ENCODE measurements at regions not wholly inside any gene's neighbourhood (a gene's known extent, or its start where the extent isn't known, plus 50 kb on each side); places are given as distances from the start of the nearest gene placed in this dataset.
A peak's percentile ranks its signal among the peaks of the same experiment; 100 is the strongest.

DNA sequence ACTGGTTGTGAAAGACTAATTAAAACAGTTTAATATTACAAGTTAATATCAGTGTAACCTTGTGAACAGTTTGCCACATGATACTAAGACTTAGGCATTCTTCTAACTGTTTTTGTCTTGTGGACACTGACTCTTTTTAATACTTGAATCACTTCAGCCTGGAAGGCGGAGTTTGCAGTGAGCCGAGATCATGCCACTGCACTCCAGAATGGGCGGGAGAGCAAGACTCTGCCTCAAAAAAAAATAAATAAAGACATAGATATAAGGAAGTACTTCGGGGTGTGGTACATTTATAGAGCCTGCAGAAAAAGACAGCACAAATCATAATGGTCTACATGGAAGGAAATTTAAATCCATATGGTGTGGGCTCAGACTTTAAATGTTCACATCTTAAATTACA, 300.4 kb upstream of the NETO1 start:
- Histone ChIP-seq H3K27ac (ENCODE audit: low read depth, low read length) (no peak overlapping the region), H3K27me3 (ENCODE audit: control insufficient read depth, insufficient read depth, low read length) (no peaks in the 10 kb centered on the region), H3K9me3 (ENCODE audit: control insufficient read depth, insufficient read depth, low read length) (peaks cover 3% of the 10 kb centered on the region), H3K36me3 (ENCODE audit: control insufficient read depth, insufficient read depth, low read length) (no peaks in the 10 kb centered on the region), H3K4me3 (ENCODE audit: low read depth, low read length) (no peak overlapping the region), H3K4me1 (ENCODE audit: control insufficient read depth, insufficient read depth, low read length) (no peaks in the 10 kb centered on the region)
- WGBS (ENCODE audit: insufficient coverage), result no CpG with 5 or more reads among the region's 4 CpGs
- peak in 1 of 6 donors; percentile 3 for DNase-seq (ENCODE audit: low read depth in 4 of 6, low spot score in 6 of 6)

- no peak overlapping the region for H3K4me3 ChIP-seq (ENCODE audit: low read depth, low read length)
- H3K9me3 ChIP-seq (ENCODE audit: control insufficient read depth, insufficient read depth, low read length), result peaks cover 3% of the 10 kb centered on the region
- DNase-seq (ENCODE audit: low read depth in 4 of 6, low spot score in 6 of 6), result no peak
- H3K27ac ChIP-seq (ENCODE audit: low read depth, low read length), result no peak overlapping the region
- WGBS (ENCODE audit: insufficient coverage), result 94% methylated on average over 2 of the region's 3 CpGs
- H3K36me3 ChIP-seq (ENCODE audit: control insufficient read depth, insufficient read depth, low read length), result no peaks in the 10 kb centered on the region
- H3K4me1 ChIP-seq (ENCODE audit: control insufficient read depth, insufficient read depth, low read length), result no peaks in the 10 kb centered on the region
- H3K27me3 ChIP-seq (ENCODE audit: control insufficient read depth, insufficient read depth, low read length), result no peaks in the 10 kb centered on the region
Observed at GRCh38 chr18:73164430-73164829, 296.6 kb upstream of the NETO1 start.

- peaks cover 3% of the 10 kb centered on the region for H3K9me3 ChIP-seq (ENCODE audit: control insufficient read depth, insufficient read depth, low read length)
- no CpG with 5 or more reads among the region's 1 CpG for WGBS (ENCODE audit: insufficient coverage)
- H3K4me1 ChIP-seq (ENCODE audit: control insufficient read depth, insufficient read depth, low read length), result no peaks in the 10 kb centered on the region
- no peak for DNase-seq (ENCODE audit: low read depth in 4 of 6, low spot score in 6 of 6)
- H3K4me3 ChIP-seq (ENCODE audit: low read depth, low read length), result no peak overlapping the region
- H3K27me3 ChIP-seq (ENCODE audit: control insufficient read depth, insufficient read depth, low read length), result no peaks in the 10 kb centered on the region
- H3K36me3 ChIP-seq (ENCODE audit: control insufficient read depth, insufficient read depth, low read length), result no peaks in the 10 kb centered on the region
- no peak overlapping the region for H3K27ac ChIP-seq (ENCODE audit: low read depth, low read length)
Observed at GRCh38 chr18:73163236-73163635, 295.4 kb upstream of the NETO1 start.

DNA sequence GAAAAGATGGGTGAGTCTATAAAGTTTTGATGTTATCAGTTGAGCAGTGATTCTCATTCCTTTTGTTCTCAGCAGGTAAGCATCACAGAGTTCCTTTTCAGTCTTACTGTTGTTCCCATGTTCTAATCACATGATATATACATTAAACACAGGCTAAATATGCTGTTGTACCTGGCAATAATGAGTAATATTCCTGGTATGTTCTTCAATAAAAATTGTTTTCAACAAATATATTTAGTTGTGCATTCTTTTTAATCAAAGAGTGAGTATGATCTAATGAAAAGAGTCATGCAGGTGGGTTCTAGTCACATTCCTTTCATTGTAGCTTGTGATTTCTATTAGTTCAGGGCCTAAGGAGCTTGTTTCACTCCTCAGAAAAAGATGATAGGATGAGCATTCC, 288.3 kb upstream of the NETO1 start:
- Histone ChIP-seq H3K27me3 (ENCODE audit: control insufficient read depth, insufficient read depth, low read length) (no peaks in the 10 kb centered on the region), H3K27ac (ENCODE audit: low read depth, low read length) (no peak overlapping the region), H3K36me3 (ENCODE audit: control insufficient read depth, insufficient read depth, low read length) (no peaks in the 10 kb centered on the region), H3K9me3 (ENCODE audit: control insufficient read depth, insufficient read depth, low read length) (no peaks in the 10 kb centered on the region), H3K4me3 (ENCODE audit: low read depth, low read length) (no peak overlapping the region), H3K4me1 (ENCODE audit: control insufficient read depth, insufficient read depth, low read length) (no peaks in the 10 kb centered on the region)
- no peak for DNase-seq (ENCODE audit: low read depth in 4 of 6, low spot score in 6 of 6)

- peak in 1 of 6 donors; percentile 37 for DNase-seq (ENCODE audit: low read depth in 4 of 6, low spot score in 6 of 6)
- H3K27me3 ChIP-seq (ENCODE audit: control insufficient read depth, insufficient read depth, low read length), result no peaks in the 10 kb centered on the region
- no CpG with 5 or more reads among the region's 2 CpGs for WGBS (ENCODE audit: insufficient coverage)
- H3K4me1 ChIP-seq (ENCODE audit: control insufficient read depth, insufficient read depth, low read length), result no peaks in the 10 kb centered on the region
- H3K9me3 ChIP-seq (ENCODE audit: control insufficient read depth, insufficient read depth, low read length), result no peaks in the 10 kb centered on the region
- no peaks in the 10 kb centered on the region for H3K36me3 ChIP-seq (ENCODE audit: control insufficient read depth, insufficient read depth, low read length)
- H3K27ac ChIP-seq (ENCODE audit: low read depth, low read length), result no peak overlapping the region
- no peak overlapping the region for H3K4me3 ChIP-seq (ENCODE audit: low read depth, low read length)
Observed at GRCh38 chr18:73153271-73153670, 285.5 kb upstream of the NETO1 start.

DNA sequence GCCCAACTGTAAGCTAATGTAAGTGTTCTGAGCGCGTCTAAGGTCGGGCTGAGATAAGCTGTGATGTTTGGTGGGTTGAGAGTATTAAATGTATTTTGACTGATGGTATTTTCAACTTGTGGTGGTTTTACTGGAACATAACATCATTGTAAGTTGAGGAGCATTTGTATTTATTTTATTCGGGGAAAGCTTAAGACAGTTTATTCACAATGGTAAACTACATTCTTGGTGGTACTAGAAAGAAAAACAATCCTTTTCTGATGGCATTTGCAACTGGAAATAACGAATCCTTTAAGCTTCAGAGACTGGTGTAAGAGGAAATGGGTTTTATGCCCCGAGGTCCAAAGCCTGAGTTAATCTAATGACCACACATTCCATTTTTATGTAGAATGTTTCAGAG, 283.3 kb upstream of the NETO1 start:
- no peak overlapping the region for H3K4me3 ChIP-seq (ENCODE audit: low read depth, low read length)
- no peaks in the 10 kb centered on the region for H3K4me1 ChIP-seq (ENCODE audit: control insufficient read depth, insufficient read depth, low read length)
- H3K27me3 ChIP-seq (ENCODE audit: control insufficient read depth, insufficient read depth, low read length), result no peaks in the 10 kb centered on the region
- H3K27ac ChIP-seq (ENCODE audit: low read depth, low read length), result no peak overlapping the region
- WGBS (ENCODE audit: insufficient coverage), result 100% methylated on average over 3 of the region's 6 CpGs
- DNase-seq (ENCODE audit: low read depth in 4 of 6, low spot score in 6 of 6), result no peak
- no peaks in the 10 kb centered on the region for H3K9me3 ChIP-seq (ENCODE audit: control insufficient read depth, insufficient read depth, low read length)
- H3K36me3 ChIP-seq (ENCODE audit: control insufficient read depth, insufficient read depth, low read length), result no peaks in the 10 kb centered on the region

DNA sequence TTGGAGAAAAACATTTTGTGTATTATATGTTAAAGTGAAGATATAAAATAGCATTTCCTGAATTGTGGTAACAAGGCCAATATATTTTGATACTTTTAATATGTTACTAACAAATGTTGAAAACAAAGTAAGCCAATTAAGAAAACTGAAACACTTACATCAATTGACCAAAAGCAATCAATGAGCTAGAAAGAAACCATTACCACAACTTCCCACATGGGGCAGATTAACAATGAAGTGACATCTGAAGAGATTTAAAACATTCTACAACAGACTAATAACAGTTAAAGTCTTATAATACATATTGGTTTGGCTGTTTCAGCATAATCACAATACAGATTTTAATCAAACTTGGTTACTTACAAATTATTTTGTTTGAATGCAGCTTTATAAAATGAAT, 282.4 kb upstream of the NETO1 start:
- Histone ChIP-seq H3K27ac (ENCODE audit: low read depth, low read length) (no peak overlapping the region), H3K36me3 (ENCODE audit: control insufficient read depth, insufficient read depth, low read length) (no peaks in the 10 kb centered on the region), H3K9me3 (ENCODE audit: control insufficient read depth, insufficient read depth, low read length) (no peaks in the 10 kb centered on the region), H3K4me1 (ENCODE audit: control insufficient read depth, insufficient read depth, low read length) (no peaks in the 10 kb centered on the region), H3K4me3 (ENCODE audit: low read depth, low read length) (no peak overlapping the region), H3K27me3 (ENCODE audit: control insufficient read depth, insufficient read depth, low read length) (no peaks in the 10 kb centered on the region)
- DNase-seq (ENCODE audit: low read depth in 4 of 6, low spot score in 6 of 6), result peak in 1 of 6 donors; percentile 63

GRCh38 chr18:73147590-73147989, 279.8 kb upstream of the NETO1 start:
- H3K27ac ChIP-seq (ENCODE audit: low read depth, low read length), result no peak overlapping the region
- no peak for DNase-seq (ENCODE audit: low read depth in 4 of 6, low spot score in 6 of 6)
- no peaks in the 10 kb centered on the region for H3K27me3 ChIP-seq (ENCODE audit: control insufficient read depth, insufficient read depth, low read length)
- no CpG with 5 or more reads among the region's 3 CpGs for WGBS (ENCODE audit: insufficient coverage)
- H3K36me3 ChIP-seq (ENCODE audit: control insufficient read depth, insufficient read depth, low read length), result no peaks in the 10 kb centered on the region
- no peaks in the 10 kb centered on the region for H3K4me1 ChIP-seq (ENCODE audit: control insufficient read depth, insufficient read depth, low read length)
- no peaks in the 10 kb centered on the region for H3K9me3 ChIP-seq (ENCODE audit: control insufficient read depth, insufficient read depth, low read length)
- no peak overlapping the region for H3K4me3 ChIP-seq (ENCODE audit: low read depth, low read length)

DNA sequence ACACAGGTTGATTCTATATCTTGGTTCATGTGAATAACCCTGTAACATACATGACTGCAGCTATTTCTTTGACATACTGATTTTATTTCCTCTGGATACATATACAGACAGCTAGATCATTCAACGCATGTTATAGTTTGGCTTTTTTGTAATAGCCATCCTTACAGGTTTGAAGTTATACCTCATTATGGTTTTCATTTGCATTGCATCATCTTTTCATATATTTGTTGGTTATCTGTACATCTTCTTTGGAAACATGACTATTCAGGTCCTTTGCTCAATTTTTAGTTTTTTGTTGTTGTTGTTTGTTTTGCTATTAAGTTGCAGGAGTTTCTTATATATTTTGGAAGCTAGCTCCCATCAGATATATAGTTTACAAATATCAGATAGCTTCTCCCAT, 276.2 kb upstream of the NETO1 start:
- WGBS (ENCODE audit: insufficient coverage), result no CpG with 5 or more reads among the region's 1 CpG

DNA sequence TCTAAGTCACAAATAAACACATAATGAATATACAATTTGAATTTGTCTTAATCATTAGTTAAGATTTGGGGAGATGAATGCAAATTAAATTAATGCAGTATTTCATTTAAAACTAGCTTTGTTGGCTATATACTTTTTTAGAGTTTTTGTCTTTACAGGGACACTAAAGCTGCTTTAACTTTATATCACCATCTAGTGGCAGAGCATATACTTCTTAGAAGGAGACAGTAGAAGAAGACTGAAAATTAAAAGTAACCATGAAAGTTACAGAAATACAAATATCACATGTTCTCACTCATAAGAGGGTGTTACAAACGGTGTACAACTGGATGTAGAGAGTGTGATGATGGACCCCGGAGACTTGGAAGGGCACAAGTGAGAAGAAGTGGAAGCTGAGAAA, 268.3 kb upstream of the NETO1 start:
- peak in 1 of 6 donors; percentile 1 for DNase-seq (ENCODE audit: low read depth in 4 of 6, low spot score in 6 of 6)
- Histone ChIP-seq H3K4me3 (ENCODE audit: low read depth, low read length) (no peak overlapping the region), H3K9me3 (ENCODE audit: control insufficient read depth, insufficient read depth, low read length) (no peaks in the 10 kb centered on the region), H3K27me3 (ENCODE audit: control insufficient read depth, insufficient read depth, low read length) (no peaks in the 10 kb centered on the region), H3K36me3 (ENCODE audit: control insufficient read depth, insufficient read depth, low read length) (no peaks in the 10 kb centered on the region), H3K27ac (ENCODE audit: low read depth, low read length) (no peak overlapping the region), H3K4me1 (ENCODE audit: control insufficient read depth, insufficient read depth, low read length) (no peaks in the 10 kb centered on the region)
- WGBS (ENCODE audit: insufficient coverage), result no CpG with 5 or more reads among the region's 2 CpGs

More for the DNA sequence above, 276.2 kb upstream of the NETO1 start:
- H3K27ac ChIP-seq (ENCODE audit: low read depth, low read length), result no peak overlapping the region
- DNase-seq (ENCODE audit: low read depth in 4 of 6, low spot score in 6 of 6), result no peak
- no peaks in the 10 kb centered on the region for H3K27me3 ChIP-seq (ENCODE audit: control insufficient read depth, insufficient read depth, low read length)
- H3K4me3 ChIP-seq (ENCODE audit: low read depth, low read length), result no peak overlapping the region
- H3K4me1 ChIP-seq (ENCODE audit: control insufficient read depth, insufficient read depth, low read length), result no peaks in the 10 kb centered on the region
- no peaks in the 10 kb centered on the region for H3K9me3 ChIP-seq (ENCODE audit: control insufficient read depth, insufficient read depth, low read length)
- no peaks in the 10 kb centered on the region for H3K36me3 ChIP-seq (ENCODE audit: control insufficient read depth, insufficient read depth, low read length)
